SKM-1 treated with dmso at 0.1 percent for 144 hours (cell line): ENCODE measurements at regions not wholly inside any gene's neighbourhood (a gene's known extent, or its start where the extent isn't known, plus 50 kb on each side); places are given as distances from the start of the nearest gene placed in this dataset.
"Not testable (repeated sequence)": the region's sequence is repeated elsewhere in the genome, so short reads cannot be mapped to it uniquely, and the experiment has no call there.

Experiments used
- DNase-seq: peaks from one replicate; lab custom pipeline; 2025; ENCODE audit not compliant: unreplicated experiment; lab: John Stamatoyannopoulos, UW

GRCh38 chr3:27632431-27633223 lies 89.5 kb downstream of the EOMES start:
- DNase-seq: no peak

DNA sequence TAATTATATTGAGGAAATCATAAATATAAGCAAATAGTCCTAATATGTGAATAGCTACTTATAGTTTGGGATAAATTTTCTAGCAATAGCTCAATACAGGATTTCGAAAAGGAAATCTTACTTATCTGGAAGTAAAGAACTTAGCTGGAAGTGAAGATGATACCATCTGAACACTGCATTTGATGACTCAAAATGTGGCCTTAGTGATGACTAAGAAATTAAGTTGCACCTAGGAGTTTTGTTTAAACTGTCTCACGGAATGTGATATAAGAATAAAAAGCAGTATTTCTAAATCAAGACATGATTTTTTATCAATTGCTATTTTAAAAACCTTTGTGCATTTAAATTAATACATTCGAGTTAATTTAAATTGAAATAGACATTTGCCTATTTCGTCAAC lies 91.2 kb downstream of the EOMES start:
- no peak for DNase-seq

GRCh38 chr3:27629366-27629765 lies 92.8 kb downstream of the EOMES start:
- DNase-seq: no peak

- DNase-seq: no peak
These were observed 93.9 kb downstream of the EOMES start for GRCh38 chr3:27628026-27628750.

- no peak for DNase-seq
These were observed 95.5 kb downstream of the EOMES start for GRCh38 chr3:27626596-27627118.

GRCh38 chr3:27625864-27626263 lies 96.3 kb downstream of the EOMES start:
- no peak for DNase-seq

DNA sequence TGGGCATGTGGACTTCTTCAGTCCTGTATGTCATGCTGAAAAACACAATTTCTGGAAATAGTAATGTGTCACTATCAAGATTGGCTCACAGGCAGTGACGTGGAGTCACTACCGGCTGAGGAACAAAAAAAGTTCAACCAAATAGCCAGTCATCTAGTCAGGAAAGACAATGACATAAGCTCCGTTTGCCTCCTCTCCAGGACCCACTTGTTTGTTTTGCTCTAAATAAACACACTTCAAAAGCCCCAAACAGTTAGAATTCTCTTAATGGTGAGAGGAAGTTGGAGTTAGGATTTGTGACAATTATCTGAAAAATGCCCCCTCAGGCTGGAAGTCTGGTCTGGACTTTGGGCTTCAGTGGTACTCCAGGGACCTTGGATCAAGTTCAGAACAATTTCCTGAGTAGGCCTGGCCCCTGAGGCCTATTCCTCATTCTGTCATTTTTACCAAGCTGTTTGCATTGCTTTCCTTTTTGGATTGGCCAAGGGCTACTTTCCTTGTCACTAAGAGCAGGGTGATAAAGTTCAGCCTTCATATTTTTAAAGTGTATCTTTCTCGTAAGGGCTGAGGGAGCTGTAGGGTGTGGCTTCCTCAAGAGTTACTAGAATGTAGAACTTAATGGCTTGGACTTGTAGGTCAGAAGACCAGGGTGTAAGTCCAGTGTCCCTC lies 98.9 kb downstream of the EOMES start:
- DNase-seq: no peak

- DNase-seq: no peak
These were observed 104.6 kb downstream of the EOMES start for GRCh38 chr3:27617552-27617951.

DNA sequence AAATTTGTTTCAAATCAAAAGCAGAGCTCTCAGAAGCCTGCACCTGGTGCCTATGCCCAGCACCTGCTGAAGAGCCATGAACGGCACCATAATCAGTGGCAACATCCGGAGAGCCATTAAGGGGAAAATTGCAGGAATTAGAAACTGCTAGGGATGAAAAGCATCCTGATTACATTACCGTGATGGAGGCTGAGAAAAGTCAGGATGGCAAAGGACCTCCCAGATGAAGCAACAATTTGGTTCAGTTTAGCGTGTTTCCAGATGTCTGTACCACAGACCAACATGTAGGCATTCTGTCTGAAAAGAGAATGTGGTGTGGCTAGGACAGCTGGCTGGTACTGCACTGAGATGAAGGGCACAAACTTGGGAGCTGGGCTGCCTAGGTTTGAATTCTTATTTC lies 106.1 kb downstream of the EOMES start:
- no peak for DNase-seq

DNA sequence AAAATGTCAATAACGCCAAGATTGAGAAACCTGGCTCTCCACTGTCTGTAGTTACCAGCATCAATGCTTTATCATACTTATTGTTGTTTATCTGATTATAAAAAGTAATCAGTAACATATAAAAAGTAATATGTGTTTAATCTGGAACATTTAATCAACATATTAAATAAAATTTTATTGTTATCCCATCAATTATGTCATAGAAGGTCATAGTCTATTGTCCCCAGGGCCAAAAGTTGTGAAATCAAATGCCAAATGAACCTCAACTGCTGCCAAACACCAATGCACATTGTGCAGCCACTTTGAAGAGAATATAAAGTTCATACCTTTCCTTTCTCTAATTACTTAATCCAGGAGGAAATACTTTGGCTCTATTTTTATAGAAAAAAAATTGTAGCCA lies 106.6 kb downstream of the EOMES start:
- DNase-seq: no peak

DNA sequence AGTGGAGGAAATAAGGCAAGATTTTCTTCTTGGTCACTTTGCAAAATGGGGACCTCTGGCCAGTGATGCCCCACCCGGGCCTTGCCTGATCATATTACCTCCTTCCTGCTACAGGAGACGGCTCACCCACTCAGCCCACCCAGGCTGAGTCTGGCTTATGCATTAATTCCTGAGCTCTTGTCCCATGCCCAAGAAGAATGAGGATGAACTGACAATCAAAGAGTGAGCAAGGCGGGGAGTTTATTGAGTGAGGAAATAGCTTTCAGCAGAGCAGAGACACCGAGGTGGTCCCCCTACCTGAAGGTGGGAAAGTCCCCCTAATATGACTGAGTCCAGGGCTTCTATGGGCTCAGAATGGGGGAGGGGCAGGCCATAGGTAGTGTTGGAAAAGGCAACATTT lies 107.5 kb downstream of the EOMES start:
- DNase-seq: no peak

- no peak for DNase-seq
These were observed 108.2 kb downstream of the EOMES start for GRCh38 chr3:27613846-27614500.

- DNase-seq: no peak
These were observed 111.2 kb downstream of the EOMES start for GRCh38 chr3:27610800-27611525.

- DNase-seq: no peak
These were observed 114.8 kb downstream of the EOMES start for GRCh38 chr3:27607370-27607769.

DNA sequence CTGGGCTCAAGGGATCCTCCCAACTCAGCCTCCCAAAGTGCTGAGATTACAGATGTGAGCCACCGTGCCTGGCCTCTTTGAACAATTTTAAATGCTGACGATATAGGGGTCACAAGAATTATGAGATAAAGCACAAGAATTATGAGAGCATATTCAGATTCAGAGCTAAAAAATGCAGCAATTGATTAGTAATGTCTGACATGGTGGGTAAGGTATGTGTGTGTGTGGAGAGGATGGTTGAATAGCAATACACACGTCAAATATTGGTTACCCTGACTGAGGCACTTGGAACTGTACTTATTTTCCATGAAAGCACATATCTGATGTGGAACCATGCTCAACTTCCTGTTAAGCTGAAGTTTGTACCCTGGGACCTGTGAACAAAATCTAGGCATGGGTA lies 115.6 kb downstream of the EOMES start:
- no peak for DNase-seq

DNA sequence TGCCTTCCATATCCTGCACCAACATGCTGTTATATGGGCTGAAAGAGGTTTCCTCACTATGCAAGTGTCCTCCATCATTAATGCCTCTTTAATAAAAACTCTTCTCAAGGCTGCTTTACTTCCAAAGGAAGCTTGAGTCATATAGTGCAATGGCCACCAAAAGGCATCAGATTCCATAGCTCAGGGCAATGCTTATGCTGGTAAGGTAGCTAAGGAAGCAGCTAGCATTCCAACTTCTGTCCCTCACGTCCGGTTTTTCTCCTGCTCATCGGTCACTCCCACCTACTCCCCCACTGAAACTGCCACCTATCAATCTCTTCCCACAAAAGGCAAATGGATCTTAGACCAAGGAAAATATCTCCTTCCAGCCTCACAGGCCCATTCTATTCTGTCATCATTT lies 117.1 kb upstream of the SLC4A7 start:
- DNase-seq: not testable (repeated sequence)

DNA sequence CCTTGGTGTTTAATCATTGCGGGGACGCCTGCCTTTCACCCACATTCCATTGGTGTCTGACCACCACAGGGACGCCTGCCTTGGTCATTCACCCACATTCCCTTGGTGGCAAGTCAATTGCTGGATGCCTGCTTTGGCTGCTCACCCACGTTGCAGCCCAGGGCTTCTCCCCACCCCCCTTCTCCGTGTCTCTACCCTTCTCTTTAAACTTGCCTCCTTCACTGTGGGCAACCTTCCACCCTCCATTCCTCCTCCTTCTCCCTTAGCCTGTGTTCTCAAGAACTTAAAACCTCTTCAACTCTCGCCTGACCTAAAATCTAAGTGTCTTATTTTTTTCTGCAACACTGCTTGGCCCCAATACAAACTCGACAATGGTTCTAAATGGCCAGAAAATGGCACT lies 115.6 kb upstream of the SLC4A7 start:
- not testable (repeated sequence) for DNase-seq

- no peak for DNase-seq
These were observed 112.7 kb upstream of the SLC4A7 start for GRCh38 chr3:27596921-27597320.

GRCh38 chr3:27596334-27596841 lies 112.2 kb upstream of the SLC4A7 start:
- DNase-seq: peak; percentile 45

- no peak for DNase-seq
These were observed 110.0 kb upstream of the SLC4A7 start for GRCh38 chr3:27594096-27594690.
